Vagina (tissue), 2 donors: ENCODE measurements at regions not wholly inside any gene's neighbourhood (a gene's known extent, or its start where the extent isn't known, plus 50 kb on each side); places are given as distances from the start of the nearest gene placed in this dataset.

ENCODE experiments used
- DNase-seq, 2 donors: peaks; one replicate each; pipeline ENCODE4 v3.0.0-alpha.2; 2017; ENCODE audit errors: extremely low spot score in 2 of 2
- H3K27ac ChIP-seq: fragments of 200-600 bp; sonication (generic); one replicate; pipeline ENCODE4 v1.5.1; 2019
- H3K27me3 ChIP-seq: fragments of 200-600 bp; sonication (generic); one replicate; pipeline ENCODE4 v1.5.1; 2019
- H3K36me3 ChIP-seq, 2 donors: fragments of 200-600 bp; sonication (generic); one replicate each; pipeline ENCODE4 v1.5.1; 2017 to 2019
- H3K4me1 ChIP-seq: fragments of 200-600 bp; sonication (generic); one replicate; pipeline ENCODE4 v1.5.1; 2019
- H3K4me3 ChIP-seq, 2 donors: fragments of 200-600 bp; sonication (generic); 1 replicate in 1 of 2; 2 replicates in 1 of 2; pipeline ENCODE4 v1.5.1; 2016 to 2019
- H3K9me3 ChIP-seq: fragments of 200-600 bp; sonication (generic); one replicate; pipeline ENCODE4 v1.5.1; 2019
- CTCF ChIP-seq, 3 experiments: fragments of 450-650 bp in 2 of 3; fragments of 200-600 bp in 1 of 3; sonication (generic) in 1 of 3; IDR thresholded peaks; one replicate each; pipeline ENCODE4 v1.5.1; 2017 to 2019; ENCODE audit warnings: antibody characterized with exemption in 3 of 3, mild to moderate bottlenecking in 2 of 3, moderate library complexity in 2 of 3
- POLR2A ChIP-seq, 2 donors: fragments of 450-650 bp; IDR thresholded peaks; one replicate each; pipeline ENCODE4 v1.6.1; 2017; ENCODE audit warnings: antibody characterized with exemption in 2 of 2, mild to moderate bottlenecking in 2 of 2, moderate library complexity in 2 of 2
- POLR2AphosphoS5 ChIP-seq, 2 donors: sonication (generic); formaldehyde crosslinking; IDR thresholded peaks; one replicate each; pipeline ENCODE4 v1.9.0; 2017; ENCODE audit warnings: antibody characterized with exemption in 2 of 2, mild to moderate bottlenecking in 2 of 2, low read depth in 1 of 2; ENCODE audit not compliant: insufficient read depth in 1 of 2
- intact Hi-C: fragments of 100-400 bp; cut with DNase I; formaldehyde crosslinking; loops from one replicate; pipeline ENCODE4 v1.15.1; 2023

- no peak overlapping the region for H3K27ac ChIP-seq
- TF ChIP-seq POLR2AphosphoS5 (IDR thresholded peaks at IDR 0.05; ENCODE audit: insufficient read depth in 1 of 2, low read depth in 1 of 2) (no peak), POLR2A (IDR thresholded peaks at IDR 0.05) (no peak), CTCF (IDR thresholded peaks at IDR 0.05) (no peak)
- no peak for DNase-seq
- H3K27me3 ChIP-seq = no peaks in the 10 kb centered on the region
- no peaks in the 10 kb centered on the region for H3K9me3 ChIP-seq
- no peaks in the 10 kb centered on the region for H3K36me3 ChIP-seq
- no peaks in the 10 kb centered on the region for H3K4me1 ChIP-seq
- intact Hi-C loops = no loop called here
- H3K4me3 ChIP-seq = no peak overlapping the region
Observed at GRCh38 chr2:215498431-215498830, 62.6 kb upstream of the FN1 start.

- Histone ChIP-seq H3K27me3 (no peaks in the 10 kb centered on the region), H3K4me1 (no peaks in the 10 kb centered on the region), H3K27ac (no peak overlapping the region), H3K36me3 (no peaks in the 10 kb centered on the region), H3K9me3 (no peaks in the 10 kb centered on the region), H3K4me3 (no peak overlapping the region)
- intact Hi-C loops = no loop called here
- no peak for DNase-seq
- TF ChIP-seq POLR2A (IDR thresholded peaks at IDR 0.05) (no peak), POLR2AphosphoS5 (IDR thresholded peaks at IDR 0.05; ENCODE audit: insufficient read depth in 1 of 2, low read depth in 1 of 2) (no peak), CTCF (IDR thresholded peaks at IDR 0.05) (no peak)
Observed at GRCh38 chr2:215493376-215493775, 57.5 kb upstream of the FN1 start.

GRCh38 chr2:215489288-215489848 lies 53.5 kb upstream of the FN1 start:
- DNase-seq = no peak
- Histone ChIP-seq H3K4me3 (no peak overlapping the region), H3K36me3 (no peaks in the 10 kb centered on the region), H3K27me3 (no peaks in the 10 kb centered on the region), H3K27ac (no peak overlapping the region), H3K9me3 (no peaks in the 10 kb centered on the region), H3K4me1 (no peaks in the 10 kb centered on the region)
- TF ChIP-seq CTCF (IDR thresholded peaks at IDR 0.05) (no peak), POLR2AphosphoS5 (IDR thresholded peaks at IDR 0.05; ENCODE audit: insufficient read depth in 1 of 2, low read depth in 1 of 2) (no peak), POLR2A (IDR thresholded peaks at IDR 0.05) (no peak)
- intact Hi-C loops = no loop called here

GRCh38 chr2:215487002-215487372 lies 51.1 kb upstream of the FN1 start:
- intact Hi-C loops = no loop called here
- no peaks in the 10 kb centered on the region for H3K4me1 ChIP-seq
- TF ChIP-seq POLR2A (IDR thresholded peaks at IDR 0.05) = no peak
- no peak for TF ChIP-seq POLR2AphosphoS5 (IDR thresholded peaks at IDR 0.05; ENCODE audit: insufficient read depth in 1 of 2, low read depth in 1 of 2)
- no peak for TF ChIP-seq CTCF (IDR thresholded peaks at IDR 0.05)
- H3K4me3 ChIP-seq = no peak overlapping the region
- H3K27ac ChIP-seq = no peak overlapping the region
- H3K36me3 ChIP-seq = no peaks in the 10 kb centered on the region
- no peak for DNase-seq
- no peaks in the 10 kb centered on the region for H3K27me3 ChIP-seq
- H3K9me3 ChIP-seq = no peaks in the 10 kb centered on the region

GRCh38 chr2:215486291-215487001 lies 50.6 kb upstream of the FN1 start:
- H3K9me3 ChIP-seq = no peaks in the 10 kb centered on the region
- H3K4me3 ChIP-seq = no peak overlapping the region
- H3K4me1 ChIP-seq = no peaks in the 10 kb centered on the region
- intact Hi-C loops = no loop called here
- no peak for DNase-seq
- no peak for TF ChIP-seq POLR2AphosphoS5 (IDR thresholded peaks at IDR 0.05; ENCODE audit: insufficient read depth in 1 of 2, low read depth in 1 of 2)
- no peak for TF ChIP-seq CTCF (IDR thresholded peaks at IDR 0.05)
- no peak for TF ChIP-seq POLR2A (IDR thresholded peaks at IDR 0.05)
- no peak overlapping the region for H3K27ac ChIP-seq
- H3K36me3 ChIP-seq = no peaks in the 10 kb centered on the region
- H3K27me3 ChIP-seq = no peaks in the 10 kb centered on the region
